DND-41 (cell line): ENCODE measurements at regions not wholly inside any gene's neighbourhood (a gene's known extent, or its start where the extent isn't known, plus 50 kb on each side); places are given as distances from the start of the nearest gene placed in this dataset.

Experiments used
- EZH2 ChIP-seq: IDR thresholded peaks from 3 replicates; pipeline ENCODE4 v1.6.1; 2012; ENCODE audit warnings: borderline replicate concordance, low read depth, mild to moderate bottlenecking, moderate library complexity, low read length, inconsistent platforms; ENCODE audit not compliant: severe bottlenecking
- TF ChIP-seq, protein P1 (sequence below): IDR thresholded peaks from 2 replicates; pipeline ENCODE4 v1.5.1; 2012; ENCODE audit warnings: borderline replicate concordance, low read length, moderate library complexity, mild to moderate bottlenecking; ENCODE audit not compliant: poor library complexity, severe bottlenecking; ENCODE audit errors: extremely low read depth

DNA sequence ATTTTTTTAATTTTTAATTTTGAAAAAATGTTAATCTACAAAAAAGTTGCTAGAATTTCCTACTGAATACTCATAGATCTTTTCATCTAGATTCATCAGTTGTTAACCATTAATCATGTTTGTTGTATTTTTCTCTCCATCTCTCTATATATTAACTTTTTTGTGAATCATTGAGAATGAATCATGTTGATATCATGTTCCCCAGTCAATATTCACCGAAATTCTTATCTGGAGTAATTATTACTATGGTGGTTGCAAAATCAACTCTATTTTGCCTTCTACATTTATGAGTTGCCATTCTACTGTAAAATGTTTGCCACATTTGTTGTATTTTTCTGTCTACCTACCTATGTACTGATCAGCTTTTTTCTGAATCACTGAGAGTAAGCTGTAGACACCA is 154.0 kb downstream of the SPP2 start:
- TF ChIP-seq EZH2: no peak
- TF ChIP-seq, protein P1, sequence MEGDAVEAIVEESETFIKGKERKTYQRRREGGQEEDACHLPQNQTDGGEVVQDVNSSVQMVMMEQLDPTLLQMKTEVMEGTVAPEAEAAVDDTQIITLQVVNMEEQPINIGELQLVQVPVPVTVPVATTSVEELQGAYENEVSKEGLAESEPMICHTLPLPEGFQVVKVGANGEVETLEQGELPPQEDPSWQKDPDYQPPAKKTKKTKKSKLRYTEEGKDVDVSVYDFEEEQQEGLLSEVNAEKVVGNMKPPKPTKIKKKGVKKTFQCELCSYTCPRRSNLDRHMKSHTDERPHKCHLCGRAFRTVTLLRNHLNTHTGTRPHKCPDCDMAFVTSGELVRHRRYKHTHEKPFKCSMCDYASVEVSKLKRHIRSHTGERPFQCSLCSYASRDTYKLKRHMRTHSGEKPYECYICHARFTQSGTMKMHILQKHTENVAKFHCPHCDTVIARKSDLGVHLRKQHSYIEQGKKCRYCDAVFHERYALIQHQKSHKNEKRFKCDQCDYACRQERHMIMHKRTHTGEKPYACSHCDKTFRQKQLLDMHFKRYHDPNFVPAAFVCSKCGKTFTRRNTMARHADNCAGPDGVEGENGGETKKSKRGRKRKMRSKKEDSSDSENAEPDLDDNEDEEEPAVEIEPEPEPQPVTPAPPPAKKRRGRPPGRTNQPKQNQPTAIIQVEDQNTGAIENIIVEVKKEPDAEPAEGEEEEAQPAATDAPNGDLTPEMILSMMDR: no peak
